ENCODE measurements at regions not wholly inside any gene's neighbourhood (a gene's known extent, or its start where the extent isn't known, plus 50 kb on each side); places are given as distances from the start of the nearest gene placed in this dataset.
"Not testable (repeated sequence)": the region's sequence is repeated elsewhere in the genome, so short reads cannot be mapped to it uniquely, and the experiment has no call there.

- no peak overlapping the region for H3K4me3 ChIP-seq (ENCODE audit: low read depth, low read length)
- in situ Hi-C loops (cut with HindIII; ENCODE audit: low sequenced_read_pairs): no loop called here
- TF ChIP-seq, protein P1, sequence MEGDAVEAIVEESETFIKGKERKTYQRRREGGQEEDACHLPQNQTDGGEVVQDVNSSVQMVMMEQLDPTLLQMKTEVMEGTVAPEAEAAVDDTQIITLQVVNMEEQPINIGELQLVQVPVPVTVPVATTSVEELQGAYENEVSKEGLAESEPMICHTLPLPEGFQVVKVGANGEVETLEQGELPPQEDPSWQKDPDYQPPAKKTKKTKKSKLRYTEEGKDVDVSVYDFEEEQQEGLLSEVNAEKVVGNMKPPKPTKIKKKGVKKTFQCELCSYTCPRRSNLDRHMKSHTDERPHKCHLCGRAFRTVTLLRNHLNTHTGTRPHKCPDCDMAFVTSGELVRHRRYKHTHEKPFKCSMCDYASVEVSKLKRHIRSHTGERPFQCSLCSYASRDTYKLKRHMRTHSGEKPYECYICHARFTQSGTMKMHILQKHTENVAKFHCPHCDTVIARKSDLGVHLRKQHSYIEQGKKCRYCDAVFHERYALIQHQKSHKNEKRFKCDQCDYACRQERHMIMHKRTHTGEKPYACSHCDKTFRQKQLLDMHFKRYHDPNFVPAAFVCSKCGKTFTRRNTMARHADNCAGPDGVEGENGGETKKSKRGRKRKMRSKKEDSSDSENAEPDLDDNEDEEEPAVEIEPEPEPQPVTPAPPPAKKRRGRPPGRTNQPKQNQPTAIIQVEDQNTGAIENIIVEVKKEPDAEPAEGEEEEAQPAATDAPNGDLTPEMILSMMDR (IDR thresholded peaks at IDR 0.05; ENCODE audit: low read depth, low read length, missing control alignments): no peak
- DNase-seq (ENCODE audit: low read depth): no peak
These were observed 818.8 kb downstream of the MAT2B start for GRCh38 chr5:164324239-164324638.

GRCh38 chr5:164326219-164326618, 820.8 kb downstream of the MAT2B start:
- TF ChIP-seq, protein P1 (IDR thresholded peaks at IDR 0.05; ENCODE audit: low read depth, low read length, missing control alignments): no peak
- in situ Hi-C loops (cut with HindIII; ENCODE audit: low sequenced_read_pairs): no loop called here
- H3K4me3 ChIP-seq (ENCODE audit: low read depth, low read length): no peak overlapping the region
- DNase-seq (ENCODE audit: low read depth): no peak

- in situ Hi-C loops (cut with HindIII; ENCODE audit: low sequenced_read_pairs); H3K4me3 ChIP-seq (ENCODE audit: low read depth, low read length); DNase-seq (ENCODE audit: low read depth): not testable (repeated sequence)
These were observed 821.7 kb downstream of the MAT2B start for GRCh38 chr5:164327166-164327565.

DNA sequence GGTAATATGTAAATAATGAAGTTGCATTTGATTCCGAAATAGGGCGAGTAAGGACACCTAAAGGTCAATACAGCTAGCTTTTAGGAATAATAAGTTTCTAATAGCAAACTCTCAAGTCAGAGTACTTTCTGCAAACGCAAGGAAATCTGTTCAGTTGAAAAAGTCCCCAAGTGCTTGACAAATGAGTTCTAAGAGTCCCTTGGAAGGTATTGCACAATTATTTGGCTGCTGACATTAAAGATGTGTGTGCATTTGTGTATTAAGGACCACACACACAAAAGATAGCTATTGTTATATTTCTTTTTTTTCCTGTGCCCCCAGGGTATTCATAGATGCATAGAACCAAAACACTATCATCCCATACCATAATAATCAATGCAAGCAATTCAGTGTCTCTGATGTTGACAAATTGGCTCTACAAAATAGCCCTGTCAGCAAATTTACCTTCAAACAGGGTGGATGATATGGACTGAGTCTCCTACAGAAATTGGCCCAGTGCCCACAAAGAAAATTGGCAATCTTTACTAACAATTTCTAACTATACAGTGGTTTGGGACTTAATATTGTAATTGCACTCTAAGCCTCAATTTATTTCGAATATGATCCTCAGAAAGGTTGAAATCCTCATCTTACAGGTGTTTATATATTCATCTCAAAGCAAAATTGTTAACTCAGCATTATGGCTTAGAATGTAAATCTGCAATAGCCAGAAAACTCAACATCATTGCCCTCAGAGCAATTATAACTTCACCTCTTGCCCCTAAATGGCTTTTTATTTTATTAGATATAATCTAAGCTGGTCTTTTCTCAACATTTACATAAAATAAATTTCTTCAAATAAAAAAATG, 827.2 kb downstream of the MAT2B start:
- H3K4me3 ChIP-seq (ENCODE audit: low read depth, low read length): no peak overlapping the region
- in situ Hi-C loops (cut with HindIII; ENCODE audit: low sequenced_read_pairs): no loop called here
- DNase-seq (ENCODE audit: low read depth): no peak
- TF ChIP-seq, protein P1 (IDR thresholded peaks at IDR 0.05; ENCODE audit: low read depth, low read length, missing control alignments): no peak

DNA sequence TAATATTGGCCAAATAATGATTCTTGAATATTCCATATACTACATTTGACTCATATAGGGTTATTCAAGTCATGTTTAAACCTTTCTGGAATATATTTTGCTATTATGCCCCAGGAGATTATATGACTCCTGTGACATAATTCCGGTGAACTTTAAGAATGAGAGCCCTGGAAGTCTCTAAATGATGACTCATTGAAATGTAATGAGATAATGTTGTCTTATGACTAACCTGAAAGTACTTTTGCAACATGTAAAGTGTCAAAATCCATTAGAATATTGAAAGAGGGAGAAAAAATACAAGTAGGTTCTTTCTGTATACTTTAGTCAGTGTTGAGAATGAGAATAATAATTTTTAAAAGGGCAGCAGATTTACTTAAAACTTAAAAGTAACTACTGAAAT, 830.4 kb downstream of the MAT2B start:
- TF ChIP-seq, protein P1 (IDR thresholded peaks at IDR 0.05; ENCODE audit: low read depth, low read length, missing control alignments): no peak
- in situ Hi-C loops (cut with HindIII; ENCODE audit: low sequenced_read_pairs): no loop called here
- no peak for DNase-seq (ENCODE audit: low read depth)
- H3K4me3 ChIP-seq (ENCODE audit: low read depth, low read length): no peak overlapping the region

DNA sequence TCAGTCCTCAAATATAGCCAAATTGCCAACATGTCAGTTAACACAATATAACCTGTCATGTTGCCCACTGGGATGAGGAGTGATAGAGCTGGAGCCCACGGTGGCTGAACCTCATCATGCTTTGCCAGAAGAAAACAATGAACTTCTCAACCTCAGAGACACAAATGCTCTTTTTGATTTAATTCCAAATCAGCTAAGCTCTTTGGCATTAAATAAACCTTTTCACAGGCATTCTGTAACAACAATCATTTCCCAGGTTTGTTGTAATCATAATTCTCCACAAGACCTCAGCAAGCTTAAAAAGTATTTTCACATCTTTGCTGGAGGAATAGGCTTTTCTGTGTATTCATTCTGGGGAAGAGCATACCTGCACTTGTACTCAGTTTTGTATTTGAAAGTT, 830.9 kb downstream of the MAT2B start:
- in situ Hi-C loops (cut with HindIII; ENCODE audit: low sequenced_read_pairs): no loop called here
- DNase-seq (ENCODE audit: low read depth): no peak
- H3K4me3 ChIP-seq (ENCODE audit: low read depth, low read length): no peak overlapping the region
- TF ChIP-seq, protein P1 (IDR thresholded peaks at IDR 0.05; ENCODE audit: low read depth, low read length, missing control alignments): no peak

DNA sequence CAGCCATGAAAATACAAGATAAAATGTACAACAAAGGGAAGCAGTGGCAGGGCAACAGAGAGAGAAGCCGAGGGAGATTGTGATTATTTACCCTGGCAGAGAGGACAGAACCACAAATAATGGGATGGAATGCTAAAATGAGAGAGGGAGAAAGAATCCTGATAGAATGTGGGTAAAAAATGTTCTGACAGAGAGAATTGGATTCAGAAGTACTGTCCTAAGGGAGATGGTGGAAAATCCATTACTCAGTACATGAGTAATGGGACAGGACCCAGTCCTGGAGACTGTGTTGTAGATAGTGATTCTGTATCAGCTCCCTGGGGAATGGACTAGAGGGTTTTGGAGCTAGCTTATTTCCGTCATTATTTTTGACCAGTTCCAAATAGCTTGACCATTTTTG, 831.5 kb downstream of the MAT2B start:
- in situ Hi-C loops (cut with HindIII; ENCODE audit: low sequenced_read_pairs): no loop called here
- DNase-seq (ENCODE audit: low read depth): peak; percentile 43
- TF ChIP-seq, protein P1 (IDR thresholded peaks at IDR 0.05; ENCODE audit: low read depth, low read length, missing control alignments): no peak
- H3K4me3 ChIP-seq (ENCODE audit: low read depth, low read length): no peak overlapping the region

All from astrocyte of the cerebellum (primary cell).